Gastroesophageal sphincter (tissue), 4 donors: ENCODE measurements at regions not wholly inside any gene's neighbourhood (a gene's known extent, or its start where the extent isn't known, plus 50 kb on each side); places are given as distances from the start of the nearest gene placed in this dataset.

Source experiments
- ATAC-seq: fragments of 150-250 bp; one replicate; pipeline ENCODE4 v1.9.1; 2016; ENCODE audit warnings: mild to moderate bottlenecking, moderate library complexity
- H3K27ac ChIP-seq, 4 donors: fragments of 200-600 bp; sonication (generic) in 3 of 4; 1 replicate in 3 of 4; 2 replicates in 1 of 4; pipeline ENCODE4 v1.5.1; 2016 to 2019
- H3K27me3 ChIP-seq: fragments of 200-600 bp; sonication (generic); one replicate; pipeline ENCODE4 v1.5.1; 2019
- H3K36me3 ChIP-seq, 2 donors: fragments of 200-600 bp; sonication (generic); one replicate each; pipeline ENCODE4 v1.5.1; 2019; ENCODE audit warnings: control low read depth in 1 of 2
- H3K4me1 ChIP-seq, 3 donors: fragments of 200-600 bp; sonication (generic); 1 replicate in 2 of 3; 2 replicates in 1 of 3; pipeline ENCODE4 v1.5.1; 2016 to 2019; ENCODE audit warnings: control low read depth in 2 of 3
- H3K4me3 ChIP-seq, 2 donors: fragments of 200-600 bp; sonication (generic); one replicate each; pipeline ENCODE4 v1.5.1; 2019; ENCODE audit warnings: mild to moderate bottlenecking in 1 of 2, moderate library complexity in 1 of 2
- H3K9me3 ChIP-seq, 3 donors: fragments of 200-600 bp; sonication (generic); one replicate each; pipeline ENCODE4 v1.5.1; 2017 to 2019; ENCODE audit warnings: control low read depth in 2 of 3
- EP300 ChIP-seq: sonication (generic); formaldehyde crosslinking; IDR thresholded peaks from one replicate; pipeline ENCODE4 v1.6.1; 2017; ENCODE audit warnings: antibody characterized with exemption, mild to moderate bottlenecking
- POLR2A ChIP-seq, 2 donors: fragments of 450-650 bp; IDR thresholded peaks; one replicate each; pipeline ENCODE4 v1.6.1; 2017; ENCODE audit warnings: antibody characterized with exemption in 2 of 2, mild to moderate bottlenecking in 2 of 2, moderate library complexity in 1 of 2
- POLR2AphosphoS5 ChIP-seq: sonication (generic); formaldehyde crosslinking; IDR thresholded peaks from one replicate; pipeline ENCODE4 v1.6.1; 2017; ENCODE audit warnings: antibody characterized with exemption
- WGBS, 2 donors: methylation state at CpG; one replicate each; pipeline ENCODE4 v1.1.5; 2018; ENCODE audit warnings: low coverage in 1 of 2; 5-methylcytosine and 5-hydroxymethylcytosine counted together
- TF ChIP-seq, protein P1 (sequence below), 4 experiments: fragments of 200-600 bp in 2 of 4; fragments of 450-650 bp in 2 of 4; sonication (generic) in 1 of 4; IDR thresholded peaks; one replicate each; pipeline ENCODE4 v1.5.1; 2017 to 2019; ENCODE audit warnings: antibody characterized with exemption in 4 of 4, mild to moderate bottlenecking in 2 of 4, moderate library complexity in 2 of 4

DNA sequence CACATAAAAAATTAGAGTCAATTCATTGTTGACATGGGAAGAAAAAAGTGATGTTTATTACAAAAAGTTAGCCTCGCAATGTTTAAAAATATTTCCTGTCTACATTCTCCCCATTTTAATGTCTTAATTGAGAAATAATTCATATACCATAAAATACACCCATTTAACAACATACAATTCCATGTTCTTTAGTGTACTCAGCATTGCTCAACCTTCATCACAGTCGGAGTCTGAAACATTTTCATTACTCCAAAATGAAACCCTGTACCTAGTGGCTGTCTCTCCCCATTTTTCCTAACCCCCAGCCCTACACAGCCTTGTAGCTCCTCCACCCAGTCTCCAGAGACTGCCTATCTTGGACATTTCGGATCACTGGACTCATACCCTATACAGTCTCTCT lies 103.9 kb upstream of the CBLN2 start:
- WGBS, 2 donors: 70 to 71% methylated on average over 3 of the region's 3 CpGs
- Histone ChIP-seq H3K4me1 (no peaks in the 10 kb centered on the region), H3K9me3 (no peaks in the 10 kb centered on the region), H3K27ac (no peak overlapping the region), H3K27me3 (peaks cover 5% of the 10 kb centered on the region), H3K4me3 (no peak overlapping the region), H3K36me3 (no peaks in the 10 kb centered on the region)
- TF ChIP-seq EP300 (no peak), POLR2A (IDR thresholded peaks at IDR 0.05) (no peak), POLR2AphosphoS5 (no peak)
- TF ChIP-seq, protein P1, sequence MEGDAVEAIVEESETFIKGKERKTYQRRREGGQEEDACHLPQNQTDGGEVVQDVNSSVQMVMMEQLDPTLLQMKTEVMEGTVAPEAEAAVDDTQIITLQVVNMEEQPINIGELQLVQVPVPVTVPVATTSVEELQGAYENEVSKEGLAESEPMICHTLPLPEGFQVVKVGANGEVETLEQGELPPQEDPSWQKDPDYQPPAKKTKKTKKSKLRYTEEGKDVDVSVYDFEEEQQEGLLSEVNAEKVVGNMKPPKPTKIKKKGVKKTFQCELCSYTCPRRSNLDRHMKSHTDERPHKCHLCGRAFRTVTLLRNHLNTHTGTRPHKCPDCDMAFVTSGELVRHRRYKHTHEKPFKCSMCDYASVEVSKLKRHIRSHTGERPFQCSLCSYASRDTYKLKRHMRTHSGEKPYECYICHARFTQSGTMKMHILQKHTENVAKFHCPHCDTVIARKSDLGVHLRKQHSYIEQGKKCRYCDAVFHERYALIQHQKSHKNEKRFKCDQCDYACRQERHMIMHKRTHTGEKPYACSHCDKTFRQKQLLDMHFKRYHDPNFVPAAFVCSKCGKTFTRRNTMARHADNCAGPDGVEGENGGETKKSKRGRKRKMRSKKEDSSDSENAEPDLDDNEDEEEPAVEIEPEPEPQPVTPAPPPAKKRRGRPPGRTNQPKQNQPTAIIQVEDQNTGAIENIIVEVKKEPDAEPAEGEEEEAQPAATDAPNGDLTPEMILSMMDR (IDR thresholded peaks at IDR 0.05): no peak
- ATAC-seq: no peak

DNA sequence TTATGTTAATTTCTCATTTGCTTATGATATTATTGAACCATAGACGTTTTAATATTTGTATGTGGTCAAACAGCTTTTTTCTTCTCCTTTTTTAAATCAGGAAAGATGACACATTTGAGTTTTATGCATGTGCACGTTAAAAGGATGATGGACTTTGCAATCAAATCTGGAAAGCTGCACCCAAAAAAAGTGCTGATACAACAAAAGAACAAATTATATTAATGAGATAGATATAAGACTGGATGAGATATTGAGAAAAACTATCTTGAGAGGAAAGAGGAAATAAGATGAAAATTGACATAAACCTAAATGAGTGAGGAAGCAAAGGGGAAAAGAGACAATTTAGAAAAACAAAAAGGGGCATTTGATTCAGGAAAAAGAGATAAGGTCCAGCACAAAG lies 96.4 kb upstream of the CBLN2 start:
- TF ChIP-seq, protein P1 (IDR thresholded peaks at IDR 0.05): no peak
- no peak for TF ChIP-seq EP300
- TF ChIP-seq POLR2A (IDR thresholded peaks at IDR 0.05): no peak
- TF ChIP-seq POLR2AphosphoS5: no peak
- H3K4me1 ChIP-seq: no peaks in the 10 kb centered on the region
- H3K4me3 ChIP-seq: no peak overlapping the region
- no peak for ATAC-seq
- no peak overlapping the region for H3K27ac ChIP-seq
- peaks cover 3% of the 10 kb centered on the region for H3K27me3 ChIP-seq
- WGBS, 2 donors: 47 to 50% methylated on average over 2 of the region's 2 CpGs
- no peaks in the 10 kb centered on the region for H3K9me3 ChIP-seq
- H3K36me3 ChIP-seq: no peaks in the 10 kb centered on the region

DNA sequence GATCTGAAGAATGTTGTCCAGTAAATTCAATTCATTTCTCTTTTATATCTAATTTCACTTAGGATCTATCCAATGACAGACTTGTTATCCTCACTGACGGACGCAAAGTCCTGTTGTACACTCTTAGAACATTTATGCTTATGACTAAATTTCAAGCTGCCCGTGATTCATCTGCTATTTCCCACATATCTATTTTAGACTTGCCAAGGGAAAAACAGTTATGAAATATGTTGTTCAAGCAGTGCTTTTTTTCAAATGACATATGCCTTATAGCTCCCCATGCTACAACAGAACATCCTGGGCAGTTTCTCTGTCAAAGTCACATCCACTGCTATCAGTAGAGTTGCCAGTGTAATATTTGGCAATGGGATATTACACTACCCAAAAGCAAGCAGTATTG lies 94.2 kb upstream of the CBLN2 start:
- Histone ChIP-seq H3K4me1 (no peaks in the 10 kb centered on the region), H3K4me3 (no peak overlapping the region), H3K36me3 (no peaks in the 10 kb centered on the region), H3K9me3 (no peaks in the 10 kb centered on the region), H3K27ac (no peak overlapping the region), H3K27me3 (peaks cover 3% of the 10 kb centered on the region)
- no peak for ATAC-seq
- TF ChIP-seq EP300 (no peak), POLR2AphosphoS5 (no peak), POLR2A (IDR thresholded peaks at IDR 0.05) (no peak)
- TF ChIP-seq, protein P1 (IDR thresholded peaks at IDR 0.05): no peak
- 73 to 84% methylated on average over 3 of the region's 3 CpGs for WGBS, 2 donors

DNA sequence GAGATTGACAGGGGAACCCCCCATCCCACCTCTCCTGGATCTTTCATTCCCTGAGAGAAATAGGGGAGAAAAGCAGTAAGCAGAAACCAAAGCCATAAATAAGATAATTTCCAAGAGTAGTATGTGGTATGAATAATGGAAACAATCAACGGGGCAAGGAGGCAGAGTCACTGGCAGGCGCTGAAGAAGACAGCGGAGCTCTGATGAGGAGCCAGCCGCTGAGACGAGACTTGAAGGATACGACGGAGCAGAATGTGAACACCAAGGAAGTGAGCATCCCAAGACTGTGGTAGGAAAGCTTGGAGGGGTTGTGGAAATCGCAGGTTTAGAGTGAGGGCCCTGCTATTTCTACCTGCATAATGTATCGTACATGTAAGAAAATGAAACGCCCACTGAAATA lies 93.6 kb upstream of the CBLN2 start:
- H3K4me1 ChIP-seq: no peaks in the 10 kb centered on the region
- H3K36me3 ChIP-seq: no peaks in the 10 kb centered on the region
- H3K4me3 ChIP-seq: no peak overlapping the region
- peaks cover under 1% of the 10 kb centered on the region for H3K27me3 ChIP-seq
- no peak for TF ChIP-seq EP300
- TF ChIP-seq POLR2AphosphoS5: no peak
- TF ChIP-seq, protein P1 (IDR thresholded peaks at IDR 0.05): no peak
- no peak for TF ChIP-seq POLR2A (IDR thresholded peaks at IDR 0.05)
- WGBS, 2 donors: 79 to 82% methylated on average over 5 to 10 of the region's 10 CpGs
- H3K27ac ChIP-seq: no peak overlapping the region
- no peaks in the 10 kb centered on the region for H3K9me3 ChIP-seq
- no peak for ATAC-seq

DNA sequence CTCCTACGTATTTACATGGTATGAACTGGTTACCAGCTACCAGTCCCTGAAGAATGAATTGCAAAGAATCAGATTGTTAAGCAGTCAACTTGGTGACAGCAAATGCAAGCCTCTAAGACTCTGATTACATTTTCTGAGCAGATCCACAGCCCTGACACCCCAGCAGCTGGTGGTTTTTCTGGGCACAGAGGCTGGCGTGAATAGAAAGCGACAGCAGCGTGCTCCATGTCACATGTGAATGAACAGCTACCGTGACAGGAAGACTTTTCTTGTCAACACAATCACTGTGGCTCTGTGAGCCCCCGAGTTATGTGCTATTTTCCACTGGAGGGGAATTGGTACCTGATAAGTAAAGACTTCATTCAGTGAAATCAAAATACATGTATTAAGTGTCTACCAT lies 93.2 kb upstream of the CBLN2 start:
- no peak overlapping the region for H3K27ac ChIP-seq
- TF ChIP-seq, protein P1 (IDR thresholded peaks at IDR 0.05): no peak
- no peak for TF ChIP-seq EP300
- TF ChIP-seq POLR2AphosphoS5: no peak
- TF ChIP-seq POLR2A (IDR thresholded peaks at IDR 0.05): no peak
- H3K27me3 ChIP-seq: no peaks in the 10 kb centered on the region
- no peak for ATAC-seq
- H3K9me3 ChIP-seq: no peaks in the 10 kb centered on the region
- no peaks in the 10 kb centered on the region for H3K4me1 ChIP-seq
- H3K4me3 ChIP-seq: no peak overlapping the region
- no peaks in the 10 kb centered on the region for H3K36me3 ChIP-seq
- WGBS, 2 donors: 62 to 66% methylated on average over 6 of the region's 6 CpGs
